HG03139 (cell line): ENCODE measurements at regions not wholly inside any gene's neighbourhood (a gene's known extent, or its start where the extent isn't known, plus 50 kb on each side); places are given as distances from the start of the nearest gene placed in this dataset.
A peak's percentile ranks its signal among the peaks of the same experiment; 100 is the strongest.
"Not testable (repeated sequence)": the region's sequence is repeated elsewhere in the genome, so short reads cannot be mapped to it uniquely, and the experiment has no call there.

ENCODE experiments used
- ATAC-seq: cut with Tn5 transposase; IDR thresholded peaks from one replicate; pipeline ENCODE4 v1.9.1; 2021; ENCODE audit not compliant: unreplicated experiment

DNA sequence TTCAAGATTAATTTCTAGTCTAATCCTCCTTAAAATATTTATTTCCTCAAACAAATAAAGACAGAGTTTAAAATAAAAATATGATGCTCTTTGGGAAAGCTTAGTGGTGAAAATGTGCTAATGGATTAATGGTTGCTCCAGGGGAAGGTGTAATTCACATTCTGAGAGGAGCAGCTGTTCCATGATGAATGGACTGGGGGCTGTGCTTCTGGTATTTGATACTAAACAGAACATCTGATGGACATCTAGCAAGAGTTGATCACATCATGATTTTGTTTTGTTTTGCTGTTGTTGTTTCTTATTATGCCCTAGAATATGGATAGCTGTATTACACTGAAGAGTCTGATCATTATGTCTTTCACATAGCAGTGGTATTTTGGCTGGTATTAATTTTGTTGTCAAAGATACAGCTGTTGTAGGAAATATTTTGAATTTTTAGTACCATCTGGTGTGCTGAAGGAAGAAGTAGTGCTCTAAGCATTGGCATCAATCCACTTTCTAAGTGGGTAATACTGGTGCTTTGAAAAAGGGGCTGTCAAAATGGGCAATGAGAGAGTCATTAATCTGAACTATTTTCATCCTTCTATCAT lies 296.4 kb downstream of the ADAMTS20 start:
- ATAC-seq, result no peak

DNA sequence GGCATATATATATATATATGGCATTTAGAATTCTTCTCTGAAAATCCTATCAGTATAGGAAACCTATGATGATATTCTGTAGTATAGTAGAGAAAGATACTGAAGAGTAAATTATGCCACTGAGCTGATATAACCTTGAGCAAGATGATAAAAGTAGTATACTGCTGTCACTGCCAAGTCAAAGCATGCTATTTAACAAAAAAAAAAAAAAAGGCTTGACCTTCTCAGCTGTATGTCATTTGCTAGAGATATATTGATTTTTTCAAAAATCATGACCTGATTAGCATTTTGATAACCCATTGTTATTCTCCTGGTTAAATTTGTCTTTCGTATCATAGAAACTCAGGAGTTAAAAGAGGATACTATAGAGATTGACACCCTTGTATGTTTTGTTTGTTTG lies 299.4 kb downstream of the ADAMTS20 start:
- no peak for ATAC-seq

DNA sequence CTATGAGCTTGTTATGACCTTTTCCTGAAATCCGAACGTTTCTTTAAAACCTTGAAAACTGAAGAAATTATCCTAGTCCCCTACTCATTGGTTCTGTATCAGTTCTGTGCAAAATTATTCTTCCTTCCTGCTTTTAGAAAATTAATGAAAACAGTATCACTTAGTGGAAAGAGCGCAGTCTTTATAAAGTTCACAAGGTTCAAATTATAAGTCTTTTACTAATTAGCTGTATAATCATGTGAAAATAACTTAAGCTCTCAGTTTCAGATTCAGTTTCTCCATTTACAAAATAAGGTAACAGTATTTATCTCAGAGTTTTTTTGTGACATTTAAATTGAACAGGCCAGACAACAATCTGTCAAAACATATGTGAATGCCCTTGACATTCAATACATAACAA lies 306.1 kb downstream of the ADAMTS20 start:
- no peak for ATAC-seq

DNA sequence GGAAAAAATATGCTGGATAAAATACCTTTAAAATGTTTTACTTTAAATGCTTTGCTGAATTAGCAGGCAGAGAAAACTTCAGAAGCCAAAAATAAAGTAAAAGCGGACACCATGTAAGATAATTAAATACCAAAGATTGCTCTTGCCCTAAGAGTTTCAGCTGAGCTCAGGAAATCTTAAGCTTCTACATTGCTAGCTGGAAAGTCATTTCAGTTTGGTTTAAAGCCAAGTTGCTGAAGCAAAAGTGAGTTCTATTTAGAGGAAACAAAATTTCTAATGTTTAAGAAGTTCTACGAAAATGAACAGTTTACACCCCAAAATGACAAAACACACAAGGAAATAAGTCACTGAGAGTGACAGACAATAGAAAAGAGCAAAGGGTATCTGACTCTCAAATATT lies 310.0 kb downstream of the ADAMTS20 start:
- no peak for ATAC-seq

DNA sequence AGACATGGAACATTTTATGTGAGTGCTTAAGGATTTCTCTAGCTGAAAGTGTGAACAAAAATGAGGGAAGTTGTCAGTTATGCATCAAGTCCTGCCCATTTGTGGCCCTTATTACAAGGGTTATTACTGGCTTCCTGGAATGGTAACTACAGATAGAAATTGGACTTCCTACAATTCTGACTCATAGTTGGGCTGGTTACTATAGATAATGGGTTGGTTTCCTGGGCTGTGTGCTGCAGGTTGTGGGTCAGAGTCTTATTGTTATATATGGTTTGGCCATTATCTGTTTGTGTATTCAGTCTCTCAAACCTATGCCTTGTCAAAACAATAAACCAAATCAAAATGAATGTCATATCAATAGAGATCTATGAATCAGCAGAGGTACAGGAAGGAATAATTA lies 313.7 kb downstream of the ADAMTS20 start:
- no peak for ATAC-seq

DNA sequence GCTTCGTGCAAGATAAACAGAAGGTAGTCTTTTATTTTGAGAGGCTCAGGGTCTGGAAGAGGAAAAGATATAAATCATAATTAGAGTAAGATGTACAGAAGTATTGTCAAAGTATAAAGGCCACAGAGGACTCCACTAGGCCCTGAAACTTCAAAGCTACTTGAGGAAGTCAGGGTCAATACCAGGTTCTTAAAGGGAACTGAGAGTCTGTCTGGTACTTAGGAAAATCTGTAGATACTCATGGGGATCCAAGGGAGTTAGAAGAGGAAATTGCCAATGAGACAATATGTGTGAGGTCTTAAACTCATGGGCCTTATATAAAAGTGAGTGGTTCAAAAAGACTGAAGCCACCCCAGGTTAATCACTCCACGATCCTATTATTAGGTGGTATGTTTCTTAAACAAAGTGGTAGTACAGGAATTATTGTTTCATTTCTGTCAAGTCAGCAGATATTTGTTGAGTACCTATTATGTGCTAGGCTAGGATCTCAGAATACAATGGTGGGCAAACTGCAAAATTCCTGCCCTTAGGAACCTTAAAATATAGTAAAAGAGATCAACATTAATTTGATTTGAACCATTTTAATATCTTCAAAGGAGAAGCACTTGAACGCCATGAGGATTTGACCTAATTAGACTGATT lies 314.6 kb downstream of the ADAMTS20 start:
- no peak for ATAC-seq

DNA sequence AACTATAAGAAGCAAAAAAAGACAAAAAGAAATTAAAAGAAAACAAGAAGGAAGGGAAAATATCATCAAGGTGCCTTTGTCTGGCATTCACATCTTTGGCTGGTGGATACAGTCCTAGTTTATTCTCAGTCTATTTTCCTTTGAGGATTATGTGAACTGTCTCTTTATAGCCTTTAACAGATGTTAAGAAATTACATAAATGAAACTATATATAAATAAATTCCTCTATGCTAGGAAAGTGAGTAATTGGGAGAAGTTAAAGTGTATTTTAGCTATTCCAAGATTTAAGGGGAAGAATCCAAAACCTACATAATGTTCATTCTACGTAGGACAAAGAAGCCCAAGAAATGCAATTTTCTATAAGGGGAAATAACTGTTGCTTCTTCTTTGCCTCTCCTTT lies 316.3 kb downstream of the ADAMTS20 start:
- ATAC-seq, result no peak

DNA sequence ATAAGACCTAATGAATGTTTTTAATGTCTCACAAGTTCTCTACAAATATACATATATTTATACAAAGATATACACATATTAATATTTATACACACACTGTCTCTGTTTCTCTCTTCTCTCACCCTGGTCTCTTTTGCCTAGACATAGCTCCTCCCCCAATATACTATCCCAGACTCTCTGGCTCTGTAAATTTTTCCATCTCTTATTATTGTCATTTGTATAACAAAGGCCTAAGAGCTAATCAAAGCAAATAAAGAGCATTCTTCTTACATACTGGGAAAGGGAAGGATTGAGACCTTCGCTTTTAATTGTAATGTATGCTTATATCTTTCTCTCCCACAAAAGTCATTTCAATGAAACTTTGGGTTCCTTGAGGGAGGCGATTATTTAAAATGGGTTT lies 318.1 kb downstream of the ADAMTS20 start:
- no peak for ATAC-seq

DNA sequence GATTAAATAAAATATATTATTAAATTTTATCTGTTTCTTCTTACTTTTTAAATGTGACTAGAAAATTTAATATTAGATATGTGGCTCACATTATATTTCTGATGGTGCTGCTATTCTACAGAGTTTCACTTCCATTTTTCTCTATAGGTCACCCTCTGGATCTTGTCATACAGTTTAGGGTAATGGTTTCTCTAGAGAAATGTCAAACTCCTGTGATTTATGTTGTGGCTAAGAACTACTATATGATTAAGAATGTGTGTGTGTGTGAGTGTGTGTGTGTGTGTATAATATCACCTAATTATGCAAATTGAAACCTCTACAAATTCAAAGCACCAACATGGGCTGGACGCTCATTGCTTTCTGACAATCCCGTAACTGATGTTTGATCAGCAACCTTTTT lies 325.9 kb downstream of the ADAMTS20 start:
- ATAC-seq, result no peak

DNA sequence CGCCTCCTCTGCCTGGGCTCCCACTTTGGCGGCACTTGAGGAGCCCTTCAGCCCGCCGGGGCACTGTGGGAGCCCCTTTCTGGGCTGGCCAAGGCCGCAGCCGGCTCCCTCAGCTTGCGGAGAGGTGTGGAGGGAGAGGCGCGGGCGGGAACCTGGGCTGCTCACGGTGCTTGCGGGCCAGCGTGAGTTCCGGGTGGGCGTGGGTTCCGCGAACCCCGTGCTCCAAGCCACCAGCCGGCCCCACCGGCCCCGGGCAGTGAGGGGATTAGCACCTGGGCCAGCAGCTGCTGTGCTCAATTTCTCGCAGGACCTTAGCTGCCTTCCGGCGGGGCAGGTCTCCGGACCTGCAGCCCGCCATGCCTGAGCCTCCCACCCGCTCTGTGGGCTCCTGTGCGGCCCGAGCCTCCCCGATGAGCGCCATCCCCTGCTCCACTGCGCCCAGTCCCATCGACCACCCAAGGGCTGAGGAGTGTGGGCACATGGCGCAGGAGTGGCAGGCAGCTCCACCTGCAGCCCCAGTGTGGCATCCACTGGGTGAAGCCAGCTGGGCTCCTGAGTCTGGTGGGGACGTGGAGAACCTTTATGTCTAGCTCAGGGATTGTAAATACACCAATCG lies 327.7 kb downstream of the ADAMTS20 start:
- not testable (repeated sequence) for ATAC-seq

DNA sequence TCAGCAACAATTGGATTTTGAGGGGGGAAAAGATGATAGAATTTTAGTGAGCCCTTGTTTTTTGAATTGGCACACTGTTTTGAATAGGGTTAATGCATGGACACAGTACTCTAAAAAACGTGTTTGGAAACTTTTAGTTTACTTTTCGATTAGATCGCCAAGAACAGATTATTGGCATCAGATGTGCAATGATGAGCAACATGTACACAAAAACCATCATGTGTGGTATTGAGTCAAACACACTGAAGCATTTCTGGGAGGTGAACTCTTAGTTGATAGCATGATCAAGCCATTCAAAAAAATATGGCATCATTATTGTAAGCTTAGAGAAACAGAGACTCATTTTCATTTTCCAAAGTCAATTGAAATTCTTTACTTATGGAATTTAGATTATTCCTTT lies 329.2 kb downstream of the ADAMTS20 start:
- no peak for ATAC-seq

DNA sequence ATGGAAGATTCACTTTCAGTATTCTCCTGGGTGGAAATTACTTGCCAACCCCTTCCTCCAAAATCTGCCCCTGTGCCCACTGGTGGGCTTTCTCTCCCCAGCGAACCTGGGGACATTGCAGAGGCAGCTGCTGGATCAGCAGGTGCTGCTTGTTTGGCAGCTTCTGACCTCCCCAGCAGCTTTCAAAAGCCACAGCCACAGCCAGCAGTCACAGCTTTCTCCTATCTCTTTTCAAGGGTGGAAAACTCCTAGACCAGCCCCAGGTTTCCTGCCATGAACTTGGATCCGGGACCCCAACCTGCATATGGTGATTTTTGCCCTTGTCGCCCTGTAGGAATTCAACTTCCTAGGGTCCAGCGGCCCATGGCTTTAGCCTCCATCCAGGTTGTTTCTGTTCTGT lies 330.8 kb downstream of the ADAMTS20 start:
- ATAC-seq, result no peak

DNA sequence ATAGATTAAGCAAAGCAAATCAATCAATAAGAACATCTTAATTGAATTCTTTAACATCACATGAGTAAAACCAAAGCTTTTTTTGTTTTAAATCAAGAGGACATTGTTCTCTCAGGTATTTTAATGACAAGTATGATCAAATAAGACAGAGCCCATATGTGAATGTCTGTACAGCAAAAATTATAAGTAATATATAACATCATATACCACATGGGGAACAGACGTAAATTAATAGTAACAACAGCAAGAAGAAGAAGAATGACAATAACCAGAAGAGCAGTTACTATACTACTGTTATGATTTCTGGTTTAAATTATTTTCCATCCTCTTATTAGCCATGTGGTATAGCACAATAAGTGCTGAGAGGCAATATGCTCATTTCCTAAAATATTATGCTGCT lies 335.5 kb downstream of the ADAMTS20 start:
- no peak for ATAC-seq

DNA sequence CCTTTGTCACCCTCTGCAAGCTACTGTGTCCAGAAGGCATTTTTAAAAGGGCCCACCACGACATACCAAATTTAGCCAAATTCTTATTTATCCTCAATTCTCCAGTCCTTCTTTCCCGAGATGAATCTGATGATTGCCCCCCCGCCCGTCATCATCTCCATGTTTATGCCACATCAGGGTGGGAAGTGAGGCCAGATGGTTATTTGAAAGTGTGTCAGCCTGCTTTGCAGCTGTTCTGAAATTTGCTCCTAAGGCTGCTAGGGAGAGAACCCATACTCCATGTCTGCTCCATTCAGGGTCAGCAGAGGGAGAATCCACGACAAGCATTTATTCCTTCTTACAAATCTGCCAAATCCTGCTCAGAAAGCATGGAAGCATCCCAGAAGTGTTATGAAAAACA lies 337.8 kb downstream of the ADAMTS20 start:
- ATAC-seq, result no peak

DNA sequence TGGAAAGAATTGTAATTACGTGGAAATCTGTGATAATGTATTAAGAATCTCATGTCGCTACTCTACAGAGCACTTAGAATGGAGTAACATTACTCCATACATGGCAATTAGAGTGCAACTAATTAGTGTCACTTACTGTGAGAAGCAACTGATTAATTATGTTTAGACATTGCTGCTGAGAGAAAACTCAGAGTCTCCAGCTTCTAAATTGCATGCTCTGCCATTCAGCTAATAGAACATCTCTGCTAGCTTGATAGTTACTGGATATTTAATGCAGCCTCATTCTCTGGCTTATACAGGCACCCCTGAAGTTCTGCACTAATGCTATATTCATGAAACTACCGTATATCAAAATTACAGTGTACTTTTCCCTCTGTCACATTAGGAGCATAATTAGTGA lies 338.4 kb downstream of the ADAMTS20 start:
- no peak for ATAC-seq

DNA sequence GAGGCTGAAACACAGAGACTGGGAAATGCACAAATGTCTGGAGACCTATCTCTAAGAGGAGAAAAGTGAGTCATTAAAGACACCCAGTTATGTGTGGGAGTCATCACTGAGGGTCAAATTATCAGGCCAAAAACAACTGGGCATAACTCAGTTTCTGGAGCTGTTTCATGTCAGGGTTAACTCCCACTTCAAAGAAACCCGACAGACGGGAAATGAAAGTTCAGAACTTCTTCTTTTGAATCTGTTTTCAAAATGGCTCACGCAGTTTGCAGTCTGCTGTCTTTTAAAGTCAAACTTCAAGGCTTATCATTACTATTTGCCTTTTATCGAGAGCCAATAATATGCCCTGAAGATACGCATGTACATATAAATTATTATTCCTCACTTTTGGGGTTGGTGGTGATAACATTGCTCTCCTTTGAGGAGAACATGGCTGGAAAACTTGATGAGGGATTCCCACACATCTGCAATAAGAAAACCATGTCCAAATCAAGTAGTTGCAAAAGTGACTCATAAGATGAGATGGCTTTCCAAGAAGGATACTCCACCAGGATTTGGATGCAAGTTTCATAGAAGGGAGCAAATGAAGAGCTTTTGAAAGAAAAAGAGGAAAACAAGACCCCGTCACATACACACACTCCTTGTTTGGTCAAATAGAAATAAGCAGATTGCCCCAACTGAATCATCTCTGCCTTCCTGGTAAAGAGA lies 341.4 kb downstream of the ADAMTS20 start:
- peak; percentile 75 for ATAC-seq

DNA sequence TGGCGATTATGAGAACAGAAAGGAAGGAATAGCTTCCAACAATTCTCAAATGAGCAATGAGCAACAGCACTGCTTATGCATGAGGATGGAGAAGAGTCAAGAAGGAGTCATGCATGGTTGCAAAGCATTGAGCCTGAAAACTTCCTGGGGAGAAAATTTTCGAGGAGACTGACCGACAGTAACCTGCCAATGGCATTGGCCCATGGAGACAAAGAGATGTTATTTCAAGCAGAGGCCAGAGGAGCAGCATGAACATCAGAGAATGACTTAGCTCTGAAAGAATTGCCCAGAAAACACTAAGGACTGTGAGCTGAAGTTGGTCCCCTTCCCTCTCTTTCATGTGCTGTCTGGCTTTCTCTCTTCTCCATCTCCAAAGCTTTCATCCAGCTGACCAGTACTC lies 343.4 kb downstream of the ADAMTS20 start:
- ATAC-seq, result no peak

DNA sequence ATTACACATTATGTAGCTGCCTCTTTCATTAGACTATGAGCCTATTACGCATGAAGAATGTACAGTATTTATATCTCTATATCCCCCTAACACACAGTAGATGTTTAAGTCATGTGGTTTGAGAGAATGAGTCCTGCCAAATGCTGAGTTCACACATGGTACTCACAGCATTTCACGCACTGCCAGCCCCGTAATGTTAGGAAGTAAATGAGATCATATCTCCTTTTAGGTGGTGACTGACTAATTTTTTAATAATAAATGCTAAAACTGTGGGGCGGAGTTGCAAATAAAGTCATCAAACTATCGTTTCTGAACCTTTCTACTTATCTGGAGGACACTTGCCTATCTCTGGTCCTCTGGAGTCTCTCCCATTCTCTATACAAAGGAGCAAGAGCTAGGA lies 343.8 kb downstream of the ADAMTS20 start:
- no peak for ATAC-seq

DNA sequence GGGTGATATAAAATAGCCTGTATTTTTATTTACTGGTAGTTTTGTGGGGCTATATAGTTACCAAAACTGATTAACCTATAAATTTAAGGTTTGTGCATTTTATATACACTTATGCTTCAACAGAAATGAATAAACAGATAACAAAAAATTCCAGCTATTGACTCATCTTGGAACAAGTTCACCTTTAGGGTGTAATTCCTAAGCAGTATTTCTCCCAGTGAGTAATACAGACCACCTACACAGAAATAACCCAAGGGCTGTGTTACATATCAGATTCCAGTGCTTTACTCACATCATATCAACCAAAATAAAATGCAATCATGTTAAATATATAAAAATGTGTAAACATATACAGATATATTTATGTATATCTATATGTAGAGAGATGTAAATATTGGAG lies 345.6 kb downstream of the ADAMTS20 start:
- no peak for ATAC-seq

DNA sequence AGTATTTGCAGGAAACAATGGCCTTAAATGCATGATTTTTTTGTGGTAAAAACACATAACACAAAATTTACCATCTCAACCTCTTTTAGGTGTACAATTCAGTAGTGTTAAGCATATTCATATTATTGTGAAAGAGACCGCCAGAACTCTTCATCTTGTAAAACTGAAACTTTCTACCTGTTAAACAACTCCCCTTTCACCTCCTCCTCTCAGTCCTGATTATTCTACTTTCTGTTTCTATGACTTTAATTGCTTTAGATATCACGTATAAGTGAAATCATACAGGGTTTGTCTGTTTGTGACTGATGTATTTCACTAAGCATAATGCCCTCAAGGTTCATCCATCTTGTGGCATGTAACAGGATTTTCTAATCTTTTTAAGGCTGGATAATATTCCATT lies 353.4 kb downstream of the ADAMTS20 start:
- ATAC-seq, result no peak

DNA sequence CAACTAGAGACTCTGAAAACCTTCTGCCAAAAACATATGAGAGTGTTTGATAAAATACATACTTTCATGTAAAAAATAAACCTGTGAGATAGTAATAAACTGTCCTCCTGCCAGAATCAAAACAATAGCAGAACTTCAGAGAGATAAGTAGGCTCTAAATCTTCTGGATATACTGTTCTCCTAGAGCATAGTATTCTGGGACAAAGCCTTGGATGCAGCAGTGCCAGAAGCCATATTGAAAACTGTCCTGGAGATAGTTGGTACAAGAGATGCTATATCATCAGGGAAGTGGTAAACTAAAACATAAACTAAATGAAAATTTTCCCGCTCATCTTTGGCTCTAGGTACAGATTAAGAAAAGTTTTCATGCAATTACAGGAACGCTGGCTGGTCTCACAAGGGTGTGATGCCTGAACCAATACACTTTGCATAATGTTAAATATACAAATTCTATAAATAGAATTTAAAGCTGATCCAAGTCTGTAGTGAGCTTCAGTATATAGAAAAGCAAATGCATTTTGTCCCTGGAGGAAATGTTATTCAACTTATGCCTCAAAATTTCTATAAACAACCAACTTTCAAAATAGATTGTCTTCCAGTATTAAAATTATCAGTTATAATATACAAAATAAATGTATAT lies 355.6 kb downstream of the ADAMTS20 start:
- ATAC-seq, result no peak

DNA sequence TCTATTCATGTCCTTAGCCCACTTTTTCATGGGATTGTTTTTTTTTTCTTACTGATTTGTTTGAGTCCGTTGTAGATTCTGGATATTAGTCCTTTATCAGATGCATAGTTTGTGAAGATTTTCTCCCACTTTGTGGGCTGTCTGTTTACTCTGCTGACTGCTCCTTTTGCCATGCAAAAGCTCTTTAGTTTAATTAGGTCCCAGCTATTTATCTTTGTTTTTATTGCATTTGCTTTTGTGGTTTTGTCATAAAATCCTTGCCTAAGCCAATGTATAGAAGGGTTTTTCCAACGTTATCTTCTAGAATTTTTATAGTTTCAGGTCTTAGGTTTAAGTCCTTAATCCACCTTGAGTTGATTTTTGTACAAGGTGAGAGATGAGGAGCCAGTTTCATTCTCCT lies 358.9 kb downstream of the ADAMTS20 start:
- ATAC-seq, result not testable (repeated sequence)
